Activated T-helper 1 cell treated with Interleukin-2 at 50 U/mL for 16 hours (primary cell): ENCODE measurements at regions not wholly inside any gene's neighbourhood (a gene's known extent, or its start where the extent isn't known, plus 50 kb on each side); places are given as distances from the start of the nearest gene placed in this dataset.
A peak's percentile ranks its signal among the peaks of the same experiment; 100 is the strongest.
"Not testable (repeated sequence)": the region's sequence is repeated elsewhere in the genome, so short reads cannot be mapped to it uniquely, and the experiment has no call there.

ENCODE experiments used
- DNase-seq: peaks from one replicate; pipeline ENCODE4 v3.0.0-alpha.2; 2020; ENCODE audit warnings: low read depth

DNA sequence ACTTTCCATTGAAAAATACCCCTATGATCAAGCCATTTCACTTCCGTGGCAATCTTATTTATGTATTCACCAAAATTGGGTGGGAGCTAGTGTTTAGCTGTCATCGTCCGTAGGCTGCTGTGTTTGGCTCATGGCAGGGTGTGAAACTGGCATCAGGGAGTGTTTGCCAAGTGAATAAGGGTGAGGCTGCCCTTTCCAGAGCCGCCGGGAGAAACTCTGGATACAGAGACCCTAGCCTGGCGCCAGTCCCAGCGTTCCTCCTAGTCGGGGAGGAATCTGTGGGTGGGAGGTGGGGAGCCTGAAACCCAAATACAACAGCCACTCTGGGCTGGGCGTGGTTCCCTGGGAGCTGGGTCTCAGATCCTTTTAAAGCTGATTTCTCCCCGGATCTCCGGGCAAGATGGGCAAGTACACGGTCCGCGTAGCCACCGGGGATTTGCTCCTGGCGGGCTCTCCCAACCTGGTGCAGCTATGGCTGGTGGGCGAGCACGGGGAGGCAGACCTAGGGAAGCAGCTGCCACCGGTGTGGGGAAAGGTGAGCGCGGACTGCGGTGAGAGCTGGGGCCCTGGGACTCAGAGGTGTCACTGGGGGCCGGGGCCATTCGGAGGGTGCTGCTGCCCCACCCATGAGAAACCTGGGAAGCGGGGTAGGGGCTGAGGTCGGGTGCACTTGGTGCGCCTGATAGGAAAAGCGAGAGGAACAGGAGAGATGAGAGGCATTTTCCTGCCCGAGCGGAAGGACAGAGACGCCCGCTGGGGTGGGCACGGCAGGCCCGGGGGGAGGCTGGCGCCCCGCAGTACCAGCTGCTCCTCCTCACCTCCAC, 62.1 kb upstream of the TEKT1 start:
- DNase-seq = no peak

DNA sequence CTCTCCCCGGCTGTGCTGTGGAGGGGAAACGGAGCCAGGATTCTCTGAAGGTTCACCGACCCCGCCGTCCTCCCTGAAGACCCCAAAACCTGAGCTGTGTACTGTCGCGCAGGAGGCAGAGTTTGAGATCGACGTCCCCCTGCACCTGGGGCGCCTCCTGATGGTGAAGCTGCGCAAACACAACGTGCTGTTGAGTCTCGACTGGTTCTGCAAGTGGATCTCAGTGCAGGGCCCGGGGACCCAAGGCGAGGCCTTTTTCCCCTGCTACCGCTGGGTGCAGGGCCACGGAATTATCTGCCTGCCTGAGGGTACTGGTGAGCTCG, 62.6 kb upstream of the TEKT1 start:
- no peak for DNase-seq

DNA sequence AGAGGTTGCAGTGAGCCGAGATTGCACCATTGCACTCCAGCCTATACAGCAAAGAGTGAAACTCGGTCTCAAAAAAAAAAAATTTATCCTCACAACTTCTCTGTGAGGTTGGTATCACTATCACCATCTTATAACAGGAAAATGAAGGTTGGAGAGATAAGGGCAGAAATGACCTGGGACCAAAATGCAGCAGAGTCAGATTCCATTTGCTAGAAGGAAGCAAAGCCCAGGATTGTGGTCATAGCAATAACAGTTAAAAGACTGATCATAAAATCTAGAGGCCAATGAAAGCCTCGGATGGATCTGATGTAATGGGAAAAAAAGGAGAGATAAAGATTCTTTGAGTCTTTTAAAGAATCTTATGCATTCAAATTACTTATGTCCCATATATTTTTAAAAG, 69.6 kb upstream of the TEKT1 start:
- DNase-seq = no peak

DNA sequence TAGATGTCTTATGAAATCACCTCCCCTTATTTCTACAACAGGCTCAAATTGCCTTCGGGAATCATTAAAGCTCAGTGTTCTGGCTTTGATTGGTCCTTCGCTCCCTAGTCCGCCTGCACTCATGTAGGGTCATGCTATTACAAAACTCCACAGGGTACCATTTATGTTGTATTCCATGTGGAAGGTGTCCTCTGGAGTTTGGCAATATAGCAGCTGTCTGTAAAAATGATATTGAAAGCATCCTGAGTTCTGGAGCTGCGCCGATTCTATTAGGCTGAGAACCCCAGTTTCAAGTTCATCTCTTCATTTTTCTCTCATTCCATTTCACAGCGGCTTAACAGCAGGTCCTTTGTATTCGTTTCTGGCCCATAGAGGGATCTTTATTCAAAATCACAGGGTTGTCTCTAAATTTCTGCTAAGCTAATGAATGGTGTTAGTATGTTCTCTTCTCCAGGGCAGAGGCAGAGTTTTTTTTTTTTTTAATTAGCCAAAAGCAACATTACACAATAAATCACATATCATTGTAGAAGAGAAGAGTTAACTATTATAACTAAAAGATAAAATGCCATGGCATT, 71.9 kb upstream of the TEKT1 start:
- DNase-seq = no peak

DNA sequence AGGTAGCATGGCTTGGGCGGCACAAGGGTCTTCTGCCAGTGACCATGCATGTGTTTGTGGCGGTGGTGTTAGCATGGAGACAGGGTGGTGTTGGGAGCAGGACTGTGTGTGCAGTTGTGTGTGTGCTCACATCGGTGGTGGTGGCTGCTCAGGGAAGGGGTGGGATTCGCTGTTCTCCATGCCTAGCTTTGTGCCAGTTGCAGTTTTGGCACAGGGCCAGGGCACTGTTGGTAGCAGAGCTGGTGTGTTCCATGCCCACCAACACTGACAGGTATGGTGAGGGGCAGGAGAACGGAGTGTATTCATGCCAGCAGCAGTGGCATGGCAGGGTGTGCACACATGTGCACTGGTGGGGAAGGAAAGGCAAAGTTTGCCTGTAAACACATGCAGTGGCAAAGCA, 77.3 kb upstream of the TEKT1 start:
- DNase-seq = no peak

DNA sequence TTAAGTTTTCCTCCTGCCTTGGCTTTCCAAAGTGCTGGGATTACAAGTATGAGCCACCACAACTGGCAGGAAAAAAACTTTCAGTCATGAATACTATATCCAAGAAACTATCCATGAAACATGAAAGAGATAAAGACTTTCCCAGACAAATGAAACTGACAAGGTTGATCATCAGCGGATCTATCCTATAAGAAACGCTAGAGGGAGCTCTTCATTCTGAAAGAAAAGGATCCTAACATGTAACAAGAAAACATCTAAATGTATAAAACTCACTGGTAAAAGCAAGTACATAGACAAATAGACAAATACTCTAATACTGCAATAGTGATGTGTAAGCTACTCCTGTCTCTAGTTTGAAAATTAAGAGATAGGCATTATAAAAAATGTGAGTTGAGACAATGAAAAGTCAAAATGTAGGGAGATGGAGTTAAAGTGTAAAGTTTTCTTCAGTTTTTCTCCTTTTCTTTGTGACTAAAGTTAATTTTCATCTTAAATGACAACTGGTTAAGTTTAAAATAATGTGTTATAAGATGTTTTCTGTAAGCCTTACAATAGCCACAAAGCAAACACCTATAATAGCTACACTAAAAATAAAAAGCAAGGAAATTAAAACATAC, 79.6 kb upstream of the TEKT1 start:
- no peak for DNase-seq

DNA sequence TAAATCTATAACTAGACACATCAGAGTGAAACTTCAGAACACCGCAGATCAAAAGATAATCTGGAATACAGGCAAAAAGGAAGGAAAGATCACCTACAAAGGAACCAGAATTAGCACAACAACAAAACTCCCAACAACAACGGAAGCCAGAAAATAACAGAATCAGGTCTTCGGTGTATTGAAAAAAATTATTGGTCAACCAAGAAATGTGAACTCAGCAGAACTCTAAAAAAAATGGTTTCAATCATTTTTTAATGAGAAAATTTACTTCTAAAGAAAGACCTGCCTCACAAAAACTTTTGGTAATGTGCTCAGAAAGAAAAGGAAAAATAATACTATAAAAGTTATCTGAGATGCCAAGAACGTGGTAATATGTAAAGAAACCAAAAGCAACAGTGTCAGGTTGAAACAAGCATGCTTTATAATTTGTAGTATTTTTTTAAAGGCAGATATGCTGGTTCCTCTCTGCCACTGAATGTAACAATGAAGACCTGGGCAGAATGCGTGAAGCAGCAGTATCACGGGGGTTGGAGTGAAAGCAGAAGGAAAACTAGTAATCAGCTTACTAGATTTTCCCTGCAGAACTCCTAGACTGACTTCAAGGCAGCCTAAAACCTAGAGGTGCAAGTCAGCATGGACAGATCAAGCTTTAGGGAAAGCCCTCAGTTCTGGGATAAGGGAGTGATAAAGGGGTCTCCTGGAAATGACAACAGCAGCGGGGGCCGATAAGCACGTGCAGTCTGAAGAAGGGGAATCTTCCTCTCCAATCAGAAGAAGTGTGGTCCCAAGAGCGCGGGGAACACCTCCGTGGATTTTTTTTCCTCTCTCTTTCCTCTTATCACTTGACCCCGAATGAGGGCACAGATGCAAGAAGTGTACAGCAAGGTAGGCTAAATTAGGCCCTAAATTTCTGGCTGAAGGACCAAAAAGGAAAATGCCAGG, 80.9 kb upstream of the TEKT1 start:
- DNase-seq = no peak

DNA sequence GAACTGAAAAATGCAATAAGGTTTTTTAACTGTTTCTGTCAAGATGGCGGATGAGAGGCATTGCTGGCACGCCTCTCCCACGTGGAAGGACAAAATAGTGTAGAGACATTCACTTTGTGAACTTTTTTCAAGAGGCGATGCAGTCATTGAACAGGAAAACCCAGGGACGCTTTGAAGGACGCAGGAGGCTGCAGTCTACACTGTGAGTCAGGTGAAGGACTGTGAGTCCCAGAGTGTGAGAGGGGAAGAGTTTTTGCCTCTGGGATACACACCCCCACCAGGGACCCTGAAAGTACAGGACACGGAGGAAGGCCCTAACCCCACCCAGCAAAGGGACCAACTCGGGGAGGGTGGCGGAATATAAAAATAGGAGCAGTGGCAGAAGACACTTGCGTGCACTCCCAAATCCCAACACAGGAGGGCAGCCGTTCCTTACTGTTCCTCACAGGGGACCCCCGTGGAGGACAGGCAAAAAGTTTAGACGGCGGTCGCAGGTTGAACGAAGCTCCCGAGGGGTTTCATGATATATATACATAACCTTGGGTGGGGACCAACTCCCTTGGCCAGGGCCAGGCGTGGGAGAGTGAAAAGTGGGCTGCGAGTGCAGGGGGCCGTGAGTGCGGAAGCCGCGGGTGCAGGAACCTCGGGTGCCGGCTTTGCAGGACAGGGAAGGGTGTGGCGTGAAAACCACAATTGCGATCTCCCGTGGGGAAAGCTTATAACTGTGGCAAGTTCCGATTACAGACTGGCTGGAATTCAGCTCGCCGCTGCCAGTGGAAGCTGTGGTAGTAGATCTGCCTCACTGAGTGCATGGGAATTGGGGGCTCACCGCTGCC, 82.0 kb upstream of the ALOX12 start:
- peak; percentile 40 for DNase-seq

DNA sequence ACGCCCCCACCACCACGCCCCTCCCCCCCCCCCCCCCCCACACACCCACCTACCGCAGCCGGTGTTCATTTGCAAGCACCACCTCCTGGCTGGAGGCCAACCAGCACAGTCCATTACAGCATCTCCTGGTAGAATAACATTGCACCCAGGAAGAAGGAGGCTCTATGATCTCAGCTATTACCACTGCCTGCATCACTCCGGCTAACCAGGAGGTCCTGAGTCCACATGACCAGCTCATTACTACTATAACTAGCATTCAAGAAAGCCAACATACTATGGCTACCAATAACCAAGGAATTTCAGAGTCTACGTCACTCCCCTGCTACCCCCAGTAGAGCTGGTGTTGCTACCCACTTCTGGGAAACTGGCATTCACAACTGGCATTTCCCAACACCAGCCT, 81.1 kb upstream of the ALOX12 start:
- no peak for DNase-seq

DNA sequence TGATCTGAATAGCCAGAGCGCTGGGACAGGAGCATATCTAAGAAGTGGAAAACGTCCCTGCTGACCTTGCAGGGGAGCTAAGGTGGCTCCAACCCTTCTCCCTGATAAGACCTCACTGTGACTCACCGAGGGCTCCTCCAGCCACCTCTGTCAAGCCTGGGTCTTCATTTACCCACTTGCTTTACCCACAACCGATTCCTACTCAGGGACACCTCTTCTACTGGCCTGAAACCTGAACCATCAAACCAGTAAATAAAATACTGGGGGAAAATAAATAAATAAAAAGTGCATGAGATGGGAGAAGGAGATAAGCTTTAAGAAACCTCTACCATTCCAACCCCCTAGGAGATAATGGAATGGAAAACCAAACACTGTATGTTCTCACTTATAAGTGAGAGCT, 80.2 kb upstream of the ALOX12 start:
- no peak for DNase-seq

DNA sequence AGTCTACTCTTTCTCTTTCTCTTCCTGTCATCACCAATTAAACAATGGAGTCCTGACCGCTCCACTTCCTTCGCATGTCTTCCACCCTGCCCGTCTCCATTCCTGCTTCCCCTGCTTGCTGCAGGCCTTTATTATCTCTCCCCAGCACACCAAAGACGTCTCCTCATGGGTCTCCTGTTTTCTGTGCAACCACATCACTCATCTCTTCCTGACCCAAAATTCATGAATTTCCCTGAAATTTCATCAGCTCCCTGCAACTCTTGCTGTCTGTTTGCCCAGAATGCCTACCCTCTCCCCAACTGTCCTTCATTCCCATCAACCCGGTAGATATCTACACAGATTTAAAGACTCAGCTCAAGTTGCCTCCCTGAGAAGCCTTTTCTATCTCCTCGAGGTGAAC, 76.7 kb upstream of the ALOX12 start:
- no peak for DNase-seq

DNA sequence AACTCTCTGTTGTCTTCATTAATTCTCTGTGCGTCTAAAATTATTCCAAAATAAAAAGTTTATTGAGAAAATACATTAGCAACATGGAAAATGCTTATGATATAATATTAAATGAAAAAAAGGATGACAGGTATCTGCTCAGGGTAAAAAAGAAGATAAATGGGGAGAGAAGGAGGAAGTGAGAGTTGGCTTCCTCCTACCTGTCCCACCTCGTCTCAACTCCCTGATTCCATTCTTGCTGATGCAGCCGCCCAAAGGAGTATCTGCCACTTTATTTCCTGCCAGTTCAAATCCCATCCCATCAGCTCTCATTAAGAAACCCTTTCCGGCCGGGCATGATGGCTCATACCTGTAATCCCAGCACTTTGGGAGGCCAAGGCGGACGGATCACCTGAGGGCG, 72.5 kb upstream of the ALOX12 start:
- no peak for DNase-seq

DNA sequence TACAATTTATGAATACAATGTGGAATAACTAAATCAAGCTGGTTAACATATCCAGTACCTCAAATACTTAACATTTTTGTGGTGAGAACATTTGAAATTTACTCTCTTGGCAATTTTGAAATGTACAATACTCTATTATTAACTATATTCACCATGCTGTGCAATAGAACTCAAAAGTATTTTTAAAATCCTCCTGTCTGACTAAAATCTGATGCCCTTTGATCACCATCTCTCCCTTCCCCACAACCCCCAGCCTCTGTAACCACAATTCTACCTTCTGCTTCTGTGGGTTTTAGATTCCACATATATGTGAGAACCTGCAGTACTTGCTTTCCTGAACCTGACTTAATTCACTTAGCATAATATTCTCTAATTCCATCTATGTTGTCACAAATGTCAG, 71.6 kb upstream of the ALOX12 start:
- DNase-seq = no peak

DNA sequence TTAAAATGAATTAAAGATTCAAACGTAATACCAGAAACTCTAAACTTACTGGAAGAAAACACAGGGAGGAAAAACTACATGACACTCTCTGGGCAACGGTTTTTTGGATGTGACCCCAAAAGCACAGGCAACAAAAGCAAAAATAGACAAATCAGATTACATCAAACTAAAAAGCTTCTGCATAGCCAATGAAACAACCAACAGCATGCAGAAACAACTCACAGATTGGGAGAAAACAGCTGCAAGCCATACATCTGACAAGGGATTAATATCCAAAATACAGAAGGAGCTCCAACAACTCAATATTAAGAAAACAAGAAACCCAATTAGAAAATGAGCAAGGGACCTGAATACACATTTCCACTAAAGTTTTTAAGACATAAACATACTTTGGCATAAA, 69.2 kb upstream of the ALOX12 start:
- DNase-seq = no peak

DNA sequence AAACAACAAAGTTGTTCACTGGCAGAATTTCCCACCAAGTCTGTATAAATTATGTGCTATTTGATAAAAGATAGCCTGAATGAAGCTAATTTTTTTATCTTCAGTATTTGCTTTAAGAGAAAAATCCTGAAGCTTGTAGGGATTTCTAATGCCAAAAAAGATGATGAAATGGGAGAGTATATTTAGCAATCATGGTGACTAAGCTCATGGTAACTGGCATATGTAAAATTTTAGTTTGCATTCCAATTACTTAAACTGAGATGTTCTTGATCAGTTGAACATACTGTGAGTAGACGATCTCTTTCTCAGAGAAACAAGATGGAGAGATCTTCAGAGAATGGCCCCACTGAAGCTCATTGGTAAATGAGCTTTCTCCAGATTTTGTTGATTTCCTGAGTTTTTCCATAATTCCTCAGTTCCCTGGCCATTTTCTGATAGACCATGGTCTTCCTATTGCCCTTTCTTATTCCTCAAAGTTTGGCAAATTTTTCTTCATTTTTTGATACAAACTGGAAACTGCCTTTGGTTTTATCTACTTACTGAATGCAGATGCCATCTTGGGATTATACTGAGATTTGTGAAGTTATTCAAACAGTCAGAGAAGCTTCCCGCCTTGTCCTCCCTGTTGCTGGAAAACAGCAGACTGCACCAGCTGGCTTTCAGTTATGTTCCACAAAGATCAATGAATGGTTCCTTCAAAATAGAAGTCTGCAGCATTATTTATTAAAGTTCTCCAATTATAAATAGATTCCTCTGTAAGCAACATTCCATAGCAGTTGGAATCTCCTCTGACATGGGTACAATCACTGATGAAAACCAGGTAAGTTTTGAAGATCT, 68.3 kb upstream of the ALOX12 start:
- no peak for DNase-seq

DNA sequence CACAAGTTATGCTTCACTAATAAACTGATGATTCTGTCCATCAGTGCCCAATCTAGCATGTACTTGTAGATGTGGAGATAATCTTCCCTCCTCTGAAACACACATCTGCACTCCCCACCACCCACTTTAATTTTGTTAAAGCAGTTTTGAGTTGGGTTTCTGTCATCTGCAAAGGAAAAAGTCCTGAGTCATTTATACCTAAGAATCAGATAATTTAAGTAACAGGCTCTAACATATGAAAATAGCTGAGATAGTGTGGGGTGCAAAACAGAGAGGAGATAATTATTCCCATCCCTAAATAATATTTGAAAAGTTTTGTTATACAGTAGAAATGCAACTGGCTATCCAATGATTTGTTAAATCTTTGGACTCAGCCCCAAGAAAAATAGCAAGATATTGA, 67.7 kb upstream of the ALOX12 start:
- DNase-seq = no peak

DNA sequence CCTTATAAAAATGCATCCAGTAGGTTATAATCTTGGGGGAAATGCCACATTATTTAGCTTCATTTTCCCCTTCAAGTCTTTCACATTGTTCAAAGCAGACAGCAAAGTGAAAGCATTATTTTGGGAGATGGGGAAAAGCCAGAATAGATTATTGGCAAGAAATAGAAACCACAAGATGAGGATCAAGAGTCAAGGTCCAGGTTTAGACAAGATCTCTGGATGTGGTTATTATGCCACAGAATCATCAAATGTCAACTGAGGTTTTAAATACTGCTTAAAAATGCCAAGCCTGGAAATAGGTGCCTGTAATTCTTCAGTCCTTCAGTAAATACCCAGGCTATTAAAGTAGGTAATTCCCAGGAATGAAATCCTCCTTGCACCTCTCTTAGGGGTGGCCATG, 65.1 kb upstream of the ALOX12 start:
- DNase-seq = no peak

DNA sequence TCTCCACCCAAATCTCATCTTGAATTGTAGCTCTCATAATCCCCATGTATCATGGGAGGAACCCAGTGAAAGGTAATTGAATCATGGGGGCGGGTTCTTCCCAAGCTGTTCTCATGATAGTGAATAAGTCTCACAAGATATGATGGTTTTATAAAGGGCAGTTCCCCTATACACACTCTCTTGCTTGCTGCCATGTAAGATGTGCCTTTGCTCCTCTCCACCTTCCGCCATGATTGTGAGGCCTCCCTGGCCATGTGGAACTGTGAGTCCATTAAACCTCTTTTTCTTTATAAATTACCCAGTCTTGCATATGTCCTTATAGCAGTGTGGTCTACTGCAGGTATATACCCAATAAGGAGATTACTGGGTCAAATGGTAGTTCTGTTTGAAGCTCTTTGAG, 61.3 kb upstream of the ALOX12 start:
- not testable (repeated sequence) for DNase-seq

DNA sequence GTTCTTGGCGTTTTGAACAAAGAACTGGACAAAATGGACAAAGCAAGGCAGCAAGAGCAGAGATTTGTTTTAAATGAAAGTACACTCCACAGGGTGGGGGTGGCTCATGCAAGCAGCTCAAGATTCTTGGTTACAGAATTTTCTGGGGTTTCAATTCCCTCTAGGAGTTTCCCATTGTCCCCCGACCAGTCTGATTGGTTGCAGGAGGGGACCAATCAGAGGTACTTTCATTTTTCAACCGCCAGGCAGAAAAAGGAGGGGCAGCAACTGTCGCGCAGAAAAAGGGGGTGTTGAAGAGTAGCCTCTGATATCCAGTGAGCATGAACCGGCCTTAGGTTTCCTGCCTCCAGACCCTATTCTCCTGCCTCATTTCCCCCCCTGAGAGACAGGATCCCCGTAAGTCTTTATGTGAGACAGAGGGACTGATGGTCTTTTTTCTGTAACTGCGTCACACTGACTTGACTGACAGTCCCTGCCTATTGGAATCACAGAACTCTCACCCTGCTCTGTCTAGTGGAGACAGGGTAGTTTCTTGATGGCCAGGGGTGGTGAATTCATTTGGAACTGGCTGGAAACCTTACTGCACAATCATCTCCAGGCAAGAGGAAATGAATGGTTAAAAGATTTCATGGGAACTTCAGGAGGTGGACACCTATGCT, 59.4 kb upstream of the ALOX12 start:
- DNase-seq = no peak

DNA sequence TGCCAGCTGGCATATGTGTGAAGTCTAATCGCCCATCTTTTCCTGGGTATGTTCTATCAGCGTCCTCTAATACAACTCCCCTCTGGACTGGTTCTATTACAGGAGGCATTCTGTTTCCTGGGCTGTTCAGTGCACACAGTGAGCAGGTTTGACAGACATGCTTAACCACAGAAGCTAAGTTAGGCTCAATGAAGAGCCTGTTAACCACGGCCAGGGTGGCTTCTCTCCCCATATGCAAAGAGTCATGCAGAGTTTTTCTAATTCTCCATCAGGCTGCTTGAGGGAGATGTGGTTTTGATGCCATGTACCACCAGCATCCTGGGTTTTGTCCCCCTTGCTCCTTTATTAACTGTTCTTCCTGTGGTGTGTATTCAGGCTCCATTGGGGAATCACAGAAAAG, 57.2 kb upstream of the ALOX12 start:
- no peak for DNase-seq
